Endothelial cell of umbilical vein (primary cell): ENCODE measurements at regions not wholly inside any gene's neighbourhood (a gene's known extent, or its start where the extent isn't known, plus 50 kb on each side); places are given as distances from the start of the nearest gene placed in this dataset.

Experiments
- EZH2 ChIP-seq: IDR thresholded peaks from 2 replicates; pipeline ENCODE4 v1.6.1; 2012; ENCODE audit warnings: borderline replicate concordance, low read depth, mild to moderate bottlenecking, moderate library complexity, low read length, inconsistent platforms; ENCODE audit not compliant: severe bottlenecking
- FOS ChIP-seq: IDR thresholded peaks from 2 replicates; pipeline ENCODE4 v1.6.1; 2011; ENCODE audit warnings: mild to moderate bottlenecking, low read length, moderate library complexity, borderline replicate concordance; ENCODE audit not compliant: insufficient read depth
- JUN ChIP-seq: IDR thresholded peaks from 2 replicates; pipeline ENCODE4 v1.6.1; 2011; ENCODE audit warnings: borderline replicate concordance, low read depth; ENCODE audit not compliant: insufficient read length, insufficient read depth
- MYC ChIP-seq: IDR thresholded peaks from one replicate; pipeline ENCODE4 v1.6.1; 2011; ENCODE audit warnings: mild to moderate bottlenecking, low read depth, low read length
- POLR2A ChIP-seq: IDR thresholded peaks from 2 replicates; pipeline ENCODE4 v1.6.1; 2012; ENCODE audit warnings: low read depth, mild to moderate bottlenecking, control low read depth, low read length
- POLR2AphosphoS5 ChIP-seq: IDR thresholded peaks from 2 replicates; pipeline ENCODE4 v1.6.1; 2012; ENCODE audit warnings: low read depth, mild to moderate bottlenecking, control low read depth, low read length, moderate library complexity; ENCODE audit not compliant: insufficient read depth
- TF ChIP-seq, protein P1 (sequence below), 2 donors: IDR thresholded peaks; 1 replicate in 1 of 2; 2 replicates in 1 of 2; pipeline ENCODE4 v1.5.1; 2011; ENCODE audit warnings: low read length in 2 of 2, mild to moderate bottlenecking in 2 of 2, moderate library complexity in 2 of 2, control low read depth in 1 of 2, inconsistent platforms in 1 of 2, low read depth in 1 of 2; ENCODE audit not compliant: insufficient read depth in 1 of 2; ENCODE audit errors: extremely low read depth in 1 of 2

DNA sequence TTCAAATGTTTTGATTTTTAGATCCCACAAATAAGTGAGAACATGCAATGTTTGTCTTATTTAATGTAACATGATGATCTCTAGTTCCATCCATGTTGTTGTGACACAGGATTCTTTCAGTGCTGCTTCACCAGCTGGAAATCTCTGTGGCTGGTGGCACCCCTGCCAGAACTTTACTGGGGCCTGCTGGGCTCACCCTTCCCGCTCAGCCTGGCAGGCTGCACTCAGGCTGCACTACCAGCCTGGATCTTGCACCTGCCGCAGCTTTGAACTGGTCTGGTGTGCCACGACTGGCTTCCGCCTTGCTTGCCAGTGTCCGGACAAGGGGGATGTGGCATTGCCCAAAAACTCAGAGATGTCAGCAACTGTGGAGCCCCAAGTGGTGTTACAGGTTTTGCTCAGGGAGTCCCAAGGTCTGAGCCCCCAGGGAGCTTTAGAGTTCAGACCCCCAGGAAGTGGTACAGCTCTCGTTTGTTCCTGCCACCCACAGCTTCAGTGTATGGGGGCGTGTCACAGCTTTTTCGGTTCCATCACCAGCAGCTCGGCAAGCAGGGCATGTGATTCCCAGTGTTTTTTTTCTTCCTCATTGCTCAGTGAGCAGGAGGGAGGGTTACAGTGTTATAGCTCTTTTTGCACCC is 72.3 kb upstream of the SYNCRIP start:
- TF ChIP-seq, protein P1, sequence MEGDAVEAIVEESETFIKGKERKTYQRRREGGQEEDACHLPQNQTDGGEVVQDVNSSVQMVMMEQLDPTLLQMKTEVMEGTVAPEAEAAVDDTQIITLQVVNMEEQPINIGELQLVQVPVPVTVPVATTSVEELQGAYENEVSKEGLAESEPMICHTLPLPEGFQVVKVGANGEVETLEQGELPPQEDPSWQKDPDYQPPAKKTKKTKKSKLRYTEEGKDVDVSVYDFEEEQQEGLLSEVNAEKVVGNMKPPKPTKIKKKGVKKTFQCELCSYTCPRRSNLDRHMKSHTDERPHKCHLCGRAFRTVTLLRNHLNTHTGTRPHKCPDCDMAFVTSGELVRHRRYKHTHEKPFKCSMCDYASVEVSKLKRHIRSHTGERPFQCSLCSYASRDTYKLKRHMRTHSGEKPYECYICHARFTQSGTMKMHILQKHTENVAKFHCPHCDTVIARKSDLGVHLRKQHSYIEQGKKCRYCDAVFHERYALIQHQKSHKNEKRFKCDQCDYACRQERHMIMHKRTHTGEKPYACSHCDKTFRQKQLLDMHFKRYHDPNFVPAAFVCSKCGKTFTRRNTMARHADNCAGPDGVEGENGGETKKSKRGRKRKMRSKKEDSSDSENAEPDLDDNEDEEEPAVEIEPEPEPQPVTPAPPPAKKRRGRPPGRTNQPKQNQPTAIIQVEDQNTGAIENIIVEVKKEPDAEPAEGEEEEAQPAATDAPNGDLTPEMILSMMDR (IDR thresholded peaks at IDR 0.05; ENCODE audit: extremely low read depth in 1 of 2, insufficient read depth in 1 of 2, low read depth in 1 of 2, low read length in 2 of 2): no peak
- TF ChIP-seq POLR2AphosphoS5 (no peak), POLR2A (no peak), FOS (no peak), MYC (no peak), EZH2 (no peak), JUN (no peak)
